SK-N-MC (cell line): ENCODE measurements at regions not wholly inside any gene's neighbourhood (a gene's known extent, or its start where the extent isn't known, plus 50 kb on each side); places are given as distances from the start of the nearest gene placed in this dataset.
A peak's percentile ranks its signal among the peaks of the same experiment; 100 is the strongest.

Experiments used
- EZH2 ChIP-seq: fragments of 200-600 bp; sonication (generic); IDR thresholded peaks from one replicate; pipeline ENCODE4 v1.6.1; 2017; ENCODE audit warnings: antibody characterized with exemption
- POLR2AphosphoS5 ChIP-seq: IDR thresholded peaks from 2 replicates; pipeline ENCODE4 v1.6.1; 2012; ENCODE audit warnings: mild to moderate bottlenecking, low read depth, low read length, borderline replicate concordance

DNA sequence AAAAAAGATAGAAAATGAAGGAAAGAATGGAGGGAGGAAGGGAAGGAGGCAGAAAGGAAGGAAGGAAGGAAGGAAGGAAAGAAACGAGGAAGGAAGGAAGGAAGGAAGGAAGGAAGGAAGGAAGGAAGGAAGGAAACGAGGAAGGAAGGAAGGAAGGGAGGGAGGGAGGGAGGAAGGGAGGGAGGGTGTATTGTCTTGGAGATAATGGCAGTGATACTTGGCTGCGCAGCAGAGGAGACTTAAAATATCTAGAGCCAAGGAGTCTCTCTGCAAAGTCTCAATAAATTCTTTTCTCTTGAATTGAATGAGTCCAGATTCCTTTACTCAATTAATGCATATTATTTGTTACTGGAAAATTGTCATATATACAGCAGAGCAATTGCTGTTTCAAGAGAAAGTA is 1059.7 kb downstream of the ZPLD1 start:
- TF ChIP-seq EZH2 (no peak), POLR2AphosphoS5 (peak; percentile 81; the same call in 1 of the 2 replicates)
